Panc1 (cell line): ENCODE measurements at regions not wholly inside any gene's neighbourhood (a gene's known extent, or its start where the extent isn't known, plus 50 kb on each side); places are given as distances from the start of the nearest gene placed in this dataset.

ENCODE experiments used
- ATAC-seq: fragments of 200-7000 bp; cut with Tn5 transposase; 2 replicates; pipeline ENCODE4 v1.9.1; 2020; ENCODE audit warnings: mild to moderate bottlenecking, moderate library complexity
- BruUV-seq: library from RNA; stranded (reverse); fragments of 400-500 nt; replicated peaks from 2 replicates; lab custom pipeline; 2021; lab: Mats Ljungman, UMichigan
- CTCF ChIA-PET: fragments of 300-600 bp; sonication (Branson Sonifier 250); formaldehyde crosslinking; loops from one replicate; lab custom pipeline; 2022; ENCODE audit warnings: antibody characterized with exemption; lab: Charles Lee
- POLR2A ChIA-PET: fragments of 300-600 bp; sonication (Branson Sonifier 250); formaldehyde crosslinking; loops from one replicate; lab custom pipeline; 2022; ENCODE audit warnings: antibody characterized with exemption; lab: Charles Lee
- DNase-seq: peaks from one replicate; pipeline ENCODE4 v3.0.0-alpha.2; 2010; ENCODE audit warnings: low read depth, low spot score
- H3K27ac ChIP-seq: 2 replicates; pipeline ENCODE4 v1.5.1; 2011; ENCODE audit warnings: mild to moderate bottlenecking, low read length, inconsistent platforms
- H3K27me3 ChIP-seq: fragments of 200-500 bp; sonication (Bioruptor generic); 2 replicates; pipeline ENCODE4 v1.6.0; 2014; ENCODE audit warnings: low read length, inconsistent platforms; ENCODE audit not compliant: control insufficient read depth, insufficient read depth
- H3K36me3 ChIP-seq: fragments of 200-500 bp; sonication (Bioruptor generic); 2 replicates; pipeline ENCODE4 v1.5.1; 2014; ENCODE audit warnings: inconsistent platforms, mild to moderate bottlenecking, low read length, moderate library complexity; ENCODE audit not compliant: control insufficient read depth, insufficient read depth
- H3K4me1 ChIP-seq: 2 replicates; pipeline ENCODE4 v1.5.1; 2011; ENCODE audit warnings: inconsistent platforms, mild to moderate bottlenecking, low read length, moderate library complexity; ENCODE audit not compliant: control insufficient read depth, insufficient read depth
- H3K4me3 ChIP-seq, 2 experiments: 2 replicates each; pipeline ENCODE4 v1.5.1; 2011 to 2012; ENCODE audit warnings: low read depth in 2 of 2, low read length in 2 of 2, mild to moderate bottlenecking in 2 of 2, inconsistent platforms in 1 of 2, moderate library complexity in 1 of 2
- H3K9me3 ChIP-seq: fragments of 200-500 bp; sonication (Bioruptor generic); 2 replicates; pipeline ENCODE4 v1.5.1; 2014; ENCODE audit warnings: low read depth, mild to moderate bottlenecking, inconsistent platforms, low read length, moderate library complexity; ENCODE audit not compliant: control insufficient read depth, insufficient read depth
- CTCF ChIP-seq: fragments of 450-650 bp; IDR thresholded peaks from 2 replicates; pipeline ENCODE4 v1.5.1; 2017; ENCODE audit warnings: mild to moderate bottlenecking
- POLR2AphosphoS5 ChIP-seq: IDR thresholded peaks from 2 replicates; pipeline ENCODE4 v1.6.1; 2012; ENCODE audit warnings: mild to moderate bottlenecking, low read depth, low read length, moderate library complexity
- REST ChIP-seq, 2 experiments: IDR thresholded peaks; 2 replicates each; pipeline ENCODE4 v1.6.1; 2011 to 2012; ENCODE audit warnings: low read depth in 2 of 2, control low read depth in 1 of 2, low read length in 1 of 2, mild to moderate bottlenecking in 1 of 2, moderate library complexity in 1 of 2; ENCODE audit not compliant: insufficient read depth in 1 of 2
- SIN3A ChIP-seq: IDR thresholded peaks from 2 replicates; pipeline ENCODE4 v1.6.1; 2012; ENCODE audit warnings: low read depth, mild to moderate bottlenecking, low read length, moderate library complexity, borderline replicate concordance; ENCODE audit not compliant: insufficient read depth
- TCF7L2 ChIP-seq: IDR thresholded peaks from 2 replicates; pipeline ENCODE4 v1.6.1; 2011; ENCODE audit warnings: mild to moderate bottlenecking, low read depth, low read length, inconsistent platforms
- in situ Hi-C: cut with HindIII; loops from 2 replicates; pipeline ENCODE4 v1.10.0; 2016; ENCODE audit warnings: low sequenced_read_pairs, low pct_unique_long_range_greater_than_20kb
- intact Hi-C: fragments of 100-400 bp; cut with micrococcal nuclease; formaldehyde crosslinking; loops from one replicate; pipeline ENCODE4 v1.10.0; 2022; ENCODE audit not compliant: unreplicated experiment

GRCh38 chr7:1296356-1296981 is 63.8 kb downstream of the UNCX start:
- Histone ChIP-seq H3K4me1 (peaks cover 20% of the 10 kb centered on the region), H3K4me3 (no peak overlapping the region), H3K27ac (no peak overlapping the region), H3K9me3 (no peaks in the 10 kb centered on the region), H3K36me3 (no peaks in the 10 kb centered on the region), H3K27me3 (no peaks in the 10 kb centered on the region)
- no peak for ATAC-seq
- DNase-seq = no peak
- TF ChIP-seq TCF7L2 (no peak), SIN3A (no peak), REST (IDR thresholded peaks at IDR 0.05; ENCODE audit: insufficient read depth in 1 of 2, low read depth in 2 of 2, low read length in 1 of 2) (no peak), POLR2AphosphoS5 (no peak), CTCF (no peak)
- CTCF ChIA-PET = no interaction called here
- POLR2A ChIA-PET = no interaction called here
- in situ Hi-C loops = no loop called here
- intact Hi-C loops = no loop called here
- BruUV-seq = no TSS peak

- no peak for DNase-seq
- no peaks in the 10 kb centered on the region for H3K36me3 ChIP-seq
- in situ Hi-C loops = no loop called here
- CTCF ChIA-PET = no interaction called here
- peaks cover 20% of the 10 kb centered on the region for H3K4me1 ChIP-seq
- POLR2A ChIA-PET = no interaction called here
- no peak for ATAC-seq
- no TSS peak for BruUV-seq
- TF ChIP-seq REST (IDR thresholded peaks at IDR 0.05; ENCODE audit: insufficient read depth in 1 of 2, low read depth in 2 of 2, low read length in 1 of 2) (no peak), TCF7L2 (no peak), SIN3A (no peak), CTCF (no peak), POLR2AphosphoS5 (no peak)
- no peaks in the 10 kb centered on the region for H3K27me3 ChIP-seq
- no peak overlapping the region for H3K27ac ChIP-seq
- H3K4me3 ChIP-seq = no peak overlapping the region; a peak in 1 of 4 replicates
- no peaks in the 10 kb centered on the region for H3K9me3 ChIP-seq
- intact Hi-C loops = no loop called here
Observed at GRCh38 chr7:1297017-1297960, 64.6 kb downstream of the UNCX start.
